ENCODE measurements at regions not wholly inside any gene's neighbourhood (a gene's known extent, or its start where the extent isn't known, plus 50 kb on each side); places are given as distances from the start of the nearest gene placed in this dataset.

DNA sequence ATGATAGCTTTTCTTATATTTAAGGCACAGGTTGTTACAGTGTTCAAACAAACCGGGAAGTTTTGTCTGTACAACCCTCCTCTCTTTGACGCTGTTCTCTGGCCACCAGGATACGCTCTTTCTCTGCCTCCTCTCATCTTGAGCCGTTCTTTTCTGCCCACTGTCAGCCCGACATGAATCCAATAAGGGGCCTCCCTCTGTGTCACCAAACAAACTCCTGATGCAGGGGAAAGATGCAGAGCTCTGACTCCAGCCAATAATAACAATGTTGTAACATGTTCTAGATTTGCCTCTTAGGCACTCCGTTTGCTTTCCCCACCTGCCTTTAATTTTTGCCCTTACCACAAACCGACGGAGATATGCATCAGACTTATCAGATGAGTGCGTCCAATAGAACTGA, 449.3 kb downstream of the SLC4A3 start:
- Histone ChIP-seq H3K4me3 (ENCODE audit: insufficient read depth, low read length) (peak overlapping the region; percentile 52), H3K4me2 (ENCODE audit: insufficient read depth, low read length) (peak overlapping the region; percentile 72), H3K27me3 (ENCODE audit: insufficient read depth, low read length) (peaks cover 8% of the 10 kb centered on the region), H3K9me3 (ENCODE audit: low read depth, low read length) (no peaks in the 10 kb centered on the region), H3K27ac (ENCODE audit: low read depth, low read length) (peak overlapping the region; percentile 77), H3K79me2 (ENCODE audit: insufficient read depth, low read length) (no peaks in the 10 kb centered on the region), H3K4me1 (ENCODE audit: insufficient read depth, low read length) (peaks cover 19% of the 10 kb centered on the region), H2AFZ (ENCODE audit: low read length) (no peak overlapping the region), H4K20me1 (ENCODE audit: insufficient read depth, low read length) (no peaks in the 10 kb centered on the region), H3K36me3 (ENCODE audit: insufficient read depth, low read length) (no peaks in the 10 kb centered on the region)
- DNase-seq (ENCODE audit: insufficient read length, low spot score, missing footprints) = peak; percentile 68
- TF ChIP-seq, protein P1, sequence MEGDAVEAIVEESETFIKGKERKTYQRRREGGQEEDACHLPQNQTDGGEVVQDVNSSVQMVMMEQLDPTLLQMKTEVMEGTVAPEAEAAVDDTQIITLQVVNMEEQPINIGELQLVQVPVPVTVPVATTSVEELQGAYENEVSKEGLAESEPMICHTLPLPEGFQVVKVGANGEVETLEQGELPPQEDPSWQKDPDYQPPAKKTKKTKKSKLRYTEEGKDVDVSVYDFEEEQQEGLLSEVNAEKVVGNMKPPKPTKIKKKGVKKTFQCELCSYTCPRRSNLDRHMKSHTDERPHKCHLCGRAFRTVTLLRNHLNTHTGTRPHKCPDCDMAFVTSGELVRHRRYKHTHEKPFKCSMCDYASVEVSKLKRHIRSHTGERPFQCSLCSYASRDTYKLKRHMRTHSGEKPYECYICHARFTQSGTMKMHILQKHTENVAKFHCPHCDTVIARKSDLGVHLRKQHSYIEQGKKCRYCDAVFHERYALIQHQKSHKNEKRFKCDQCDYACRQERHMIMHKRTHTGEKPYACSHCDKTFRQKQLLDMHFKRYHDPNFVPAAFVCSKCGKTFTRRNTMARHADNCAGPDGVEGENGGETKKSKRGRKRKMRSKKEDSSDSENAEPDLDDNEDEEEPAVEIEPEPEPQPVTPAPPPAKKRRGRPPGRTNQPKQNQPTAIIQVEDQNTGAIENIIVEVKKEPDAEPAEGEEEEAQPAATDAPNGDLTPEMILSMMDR (IDR thresholded peaks at IDR 0.05; ENCODE audit: extremely low read depth, low read depth, low read length) = peak; percentile 49

- Histone ChIP-seq H2AFZ (ENCODE audit: low read length) (peak overlapping the region; percentile 16), H3K27me3 (ENCODE audit: insufficient read depth, low read length) (peaks cover 8% of the 10 kb centered on the region), H3K4me2 (ENCODE audit: insufficient read depth, low read length) (peak overlapping the region; percentile 72), H3K36me3 (ENCODE audit: insufficient read depth, low read length) (no peaks in the 10 kb centered on the region), H3K4me1 (ENCODE audit: insufficient read depth, low read length) (peaks cover 19% of the 10 kb centered on the region), H3K79me2 (ENCODE audit: insufficient read depth, low read length) (no peaks in the 10 kb centered on the region), H3K9me3 (ENCODE audit: low read depth, low read length) (no peaks in the 10 kb centered on the region), H3K27ac (ENCODE audit: low read depth, low read length) (peak overlapping the region; percentile 77), H4K20me1 (ENCODE audit: insufficient read depth, low read length) (no peaks in the 10 kb centered on the region), H3K4me3 (ENCODE audit: insufficient read depth, low read length) (peak overlapping the region; percentile 52)
- TF ChIP-seq, protein P1 (IDR thresholded peaks at IDR 0.05; ENCODE audit: extremely low read depth, low read depth, low read length) = no peak
- DNase-seq (ENCODE audit: insufficient read length, low spot score, missing footprints) = peak; percentile 49
Measured at GRCh38 chr2:220077488-220077887, 450.1 kb downstream of the SLC4A3 start.

DNA sequence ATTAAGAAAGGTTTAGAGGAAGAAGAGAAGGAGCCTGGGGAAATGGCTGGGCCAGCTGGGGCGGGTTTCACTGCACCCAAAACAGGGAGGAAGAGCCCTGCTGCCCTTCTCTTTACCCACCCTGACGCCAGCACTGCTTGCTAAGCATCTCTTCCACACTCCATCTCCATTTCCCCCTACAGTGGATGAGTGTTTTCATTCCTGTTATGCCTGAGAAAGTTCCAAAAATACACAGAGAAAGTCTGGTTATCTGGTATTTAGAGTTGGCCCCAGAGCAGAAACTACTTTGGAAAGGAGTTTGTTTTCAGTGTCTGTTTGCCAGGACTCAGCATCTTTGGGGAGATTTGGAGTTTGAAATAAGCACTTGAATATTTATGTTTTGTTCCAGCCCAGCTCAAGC, 451.0 kb downstream of the SLC4A3 start:
- TF ChIP-seq, protein P1 (IDR thresholded peaks at IDR 0.05; ENCODE audit: extremely low read depth, low read depth, low read length) = no peak
- peak overlapping the region; percentile 77 for H3K27ac ChIP-seq (ENCODE audit: low read depth, low read length)

DNA sequence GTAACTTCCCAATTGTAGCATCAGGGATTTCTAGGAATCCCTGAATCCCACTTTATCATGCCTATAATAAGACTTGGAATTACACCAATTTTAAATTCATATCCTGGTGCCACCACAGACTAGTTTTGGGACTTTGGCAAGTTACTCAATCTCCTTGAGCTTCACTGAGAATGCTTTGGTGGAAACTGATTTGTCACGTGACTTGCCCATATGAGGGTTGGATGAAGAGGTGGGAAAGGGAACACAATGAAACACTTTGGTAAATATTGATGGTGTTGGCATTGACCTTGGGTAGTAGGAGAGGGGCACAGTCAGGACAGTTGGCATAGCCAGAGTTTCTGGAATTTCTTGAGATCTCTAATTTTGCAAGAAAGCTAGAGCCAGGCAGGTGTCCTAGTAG, 452.2 kb downstream of the SLC4A3 start:
- Histone ChIP-seq H3K4me3 (ENCODE audit: insufficient read depth, low read length) (no peak overlapping the region), H3K79me2 (ENCODE audit: insufficient read depth, low read length) (no peaks in the 10 kb centered on the region), H4K20me1 (ENCODE audit: insufficient read depth, low read length) (no peaks in the 10 kb centered on the region), H3K27me3 (ENCODE audit: insufficient read depth, low read length) (peaks cover 8% of the 10 kb centered on the region), H3K9me3 (ENCODE audit: low read depth, low read length) (no peaks in the 10 kb centered on the region), H3K27ac (ENCODE audit: low read depth, low read length) (no peak overlapping the region), H3K4me1 (ENCODE audit: insufficient read depth, low read length) (peaks cover 19% of the 10 kb centered on the region), H3K4me2 (ENCODE audit: insufficient read depth, low read length) (no peak overlapping the region), H3K36me3 (ENCODE audit: insufficient read depth, low read length) (no peaks in the 10 kb centered on the region), H2AFZ (ENCODE audit: low read length) (no peak overlapping the region)
- TF ChIP-seq, protein P1 (IDR thresholded peaks at IDR 0.05; ENCODE audit: extremely low read depth, low read depth, low read length) = no peak
- no peak for DNase-seq (ENCODE audit: insufficient read length, low spot score, missing footprints)

More for the DNA sequence above, 451.0 kb downstream of the SLC4A3 start:
- H3K79me2 ChIP-seq (ENCODE audit: insufficient read depth, low read length) = no peaks in the 10 kb centered on the region
- H3K4me2 ChIP-seq (ENCODE audit: insufficient read depth, low read length) = no peak overlapping the region
- no peaks in the 10 kb centered on the region for H3K9me3 ChIP-seq (ENCODE audit: low read depth, low read length)
- H3K36me3 ChIP-seq (ENCODE audit: insufficient read depth, low read length) = no peaks in the 10 kb centered on the region
- DNase-seq (ENCODE audit: insufficient read length, low spot score, missing footprints) = no peak
- peaks cover 19% of the 10 kb centered on the region for H3K4me1 ChIP-seq (ENCODE audit: insufficient read depth, low read length)
- H2AFZ ChIP-seq (ENCODE audit: low read length) = peak overlapping the region; percentile 47
- H3K27me3 ChIP-seq (ENCODE audit: insufficient read depth, low read length) = peaks cover 8% of the 10 kb centered on the region
- no peak overlapping the region for H3K4me3 ChIP-seq (ENCODE audit: insufficient read depth, low read length)
- no peaks in the 10 kb centered on the region for H4K20me1 ChIP-seq (ENCODE audit: insufficient read depth, low read length)
